OCI-LY1 (cell line): ENCODE measurements at regions not wholly inside any gene's neighbourhood (a gene's known extent, or its start where the extent isn't known, plus 50 kb on each side); places are given as distances from the start of the nearest gene placed in this dataset.

Experiments used
- EZH2 ChIP-seq: fragments of 200-600 bp; sonication (generic), shearing (Covaris generic); IDR thresholded peaks from 2 replicates; pipeline ENCODE4 v1.8.0; 2017; ENCODE audit warnings: borderline replicate concordance, mixed run types, mild to moderate bottlenecking, antibody characterized with exemption, low read length, moderate library complexity, mixed read lengths
- TF ChIP-seq, protein P1 (sequence below): fragments of 200-600 bp; sonication (generic), shearing (Covaris generic); IDR thresholded peaks from 2 replicates; pipeline ENCODE4 v1.5.1; 2017; ENCODE audit warnings: mild to moderate bottlenecking, antibody characterized with exemption, low read length, moderate library complexity, mixed read lengths

DNA sequence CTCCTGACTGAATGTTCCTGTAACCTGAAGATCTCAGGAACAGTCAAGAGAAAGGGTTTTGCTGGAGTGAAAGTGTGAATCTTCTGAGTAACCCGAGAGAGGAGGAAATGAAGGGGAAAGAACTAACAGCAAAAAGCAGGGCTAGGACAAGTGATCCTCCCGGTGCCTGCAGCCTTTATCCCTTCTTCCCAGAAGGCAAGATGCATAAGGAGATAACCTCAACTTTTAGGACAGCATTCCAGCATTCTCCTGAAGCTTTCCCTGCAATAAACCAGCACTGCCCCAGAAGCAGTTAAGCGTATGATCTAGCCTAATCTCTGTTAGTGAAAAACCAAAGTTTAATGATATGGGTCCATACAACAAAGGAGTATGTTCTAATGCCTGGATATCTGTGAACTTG is 298.8 kb downstream of the MEX3B start:
- TF ChIP-seq, protein P1, sequence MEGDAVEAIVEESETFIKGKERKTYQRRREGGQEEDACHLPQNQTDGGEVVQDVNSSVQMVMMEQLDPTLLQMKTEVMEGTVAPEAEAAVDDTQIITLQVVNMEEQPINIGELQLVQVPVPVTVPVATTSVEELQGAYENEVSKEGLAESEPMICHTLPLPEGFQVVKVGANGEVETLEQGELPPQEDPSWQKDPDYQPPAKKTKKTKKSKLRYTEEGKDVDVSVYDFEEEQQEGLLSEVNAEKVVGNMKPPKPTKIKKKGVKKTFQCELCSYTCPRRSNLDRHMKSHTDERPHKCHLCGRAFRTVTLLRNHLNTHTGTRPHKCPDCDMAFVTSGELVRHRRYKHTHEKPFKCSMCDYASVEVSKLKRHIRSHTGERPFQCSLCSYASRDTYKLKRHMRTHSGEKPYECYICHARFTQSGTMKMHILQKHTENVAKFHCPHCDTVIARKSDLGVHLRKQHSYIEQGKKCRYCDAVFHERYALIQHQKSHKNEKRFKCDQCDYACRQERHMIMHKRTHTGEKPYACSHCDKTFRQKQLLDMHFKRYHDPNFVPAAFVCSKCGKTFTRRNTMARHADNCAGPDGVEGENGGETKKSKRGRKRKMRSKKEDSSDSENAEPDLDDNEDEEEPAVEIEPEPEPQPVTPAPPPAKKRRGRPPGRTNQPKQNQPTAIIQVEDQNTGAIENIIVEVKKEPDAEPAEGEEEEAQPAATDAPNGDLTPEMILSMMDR: no peak
- TF ChIP-seq EZH2: no peak
